DMS153 treated with DMSO at 0.1 percent for 48 hours (cell line): ENCODE measurements at regions not wholly inside any gene's neighbourhood (a gene's known extent, or its start where the extent isn't known, plus 50 kb on each side); places are given as distances from the start of the nearest gene placed in this dataset.

Experiments used
- DNase-seq: peaks from one replicate; lab custom pipeline; 2025; ENCODE audit not compliant: unreplicated experiment; lab: John Stamatoyannopoulos, UW

GRCh38 chr2:117067900-117068299, 746.6 kb upstream of the DDX18 start:
- DNase-seq, result no peak

- no peak for DNase-seq
These were observed 746.1 kb upstream of the DDX18 start for GRCh38 chr2:117068371-117068770.

- DNase-seq, result no peak
These were observed 742.9 kb upstream of the DDX18 start for GRCh38 chr2:117071556-117072102.

- DNase-seq, result no peak
These were observed 739.7 kb upstream of the DDX18 start for GRCh38 chr2:117074756-117075155.

- DNase-seq, result no peak
These were observed 729.2 kb upstream of the DDX18 start for GRCh38 chr2:117085256-117085655.

GRCh38 chr2:117085737-117086136, 728.8 kb upstream of the DDX18 start:
- DNase-seq, result no peak

- DNase-seq, result no peak
These were observed 728.1 kb upstream of the DDX18 start for GRCh38 chr2:117086174-117086942.

- no peak for DNase-seq
These were observed 727.6 kb upstream of the DDX18 start for GRCh38 chr2:117086943-117087250.

GRCh38 chr2:117087535-117088291, 726.8 kb upstream of the DDX18 start:
- no peak for DNase-seq

- no peak for DNase-seq
These were observed 723.3 kb upstream of the DDX18 start for GRCh38 chr2:117091041-117091837.

GRCh38 chr2:117101613-117102012, 712.9 kb upstream of the DDX18 start:
- DNase-seq, result no peak

- DNase-seq, result no peak
These were observed 705.7 kb upstream of the DDX18 start for GRCh38 chr2:117108741-117109267.

GRCh38 chr2:117118994-117119393, 695.5 kb upstream of the DDX18 start:
- no peak for DNase-seq

GRCh38 chr2:117123362-117123761, 691.1 kb upstream of the DDX18 start:
- DNase-seq, result no peak

- no peak for DNase-seq
These were observed 687.8 kb upstream of the DDX18 start for GRCh38 chr2:117126656-117127055.

GRCh38 chr2:117127680-117128079, 686.8 kb upstream of the DDX18 start:
- no peak for DNase-seq

- no peak for DNase-seq
These were observed 686.0 kb upstream of the DDX18 start for GRCh38 chr2:117128461-117128860.

GRCh38 chr2:117137371-117137770, 677.1 kb upstream of the DDX18 start:
- DNase-seq, result no peak

GRCh38 chr2:117169036-117169765, 645.3 kb upstream of the DDX18 start:
- no peak for DNase-seq

GRCh38 chr2:117170897-117171296, 643.6 kb upstream of the DDX18 start:
- no peak for DNase-seq

- no peak for DNase-seq
These were observed 635.1 kb upstream of the DDX18 start for GRCh38 chr2:117179405-117179804.
